Astrocyte (in vitro differentiated cells and primary cell): ENCODE measurements at regions not wholly inside any gene's neighbourhood (a gene's known extent, or its start where the extent isn't known, plus 50 kb on each side); places are given as distances from the start of the nearest gene placed in this dataset.

Experiments
- DNase-seq: peaks from one replicate; pipeline ENCODE4 v3.0.0-alpha.2; 2010; ENCODE audit warnings: low read depth
- FAIRE-seq: peaks from 2 replicates; lab custom pipeline; 2011; peaks lifted over from hg19 to GRCh38; lab: Jason Lieb, UNC
- H2AFZ ChIP-seq: 2 replicates; pipeline ENCODE4 v1.6.0; 2012; ENCODE audit warnings: low read depth, low read length, inconsistent platforms
- H3K27ac ChIP-seq: 2 replicates; pipeline ENCODE4 v1.5.1; 2011; ENCODE audit warnings: low read depth, low read length, inconsistent platforms
- H3K27me3 ChIP-seq: 2 replicates; pipeline ENCODE4 v1.6.0; 2011; ENCODE audit warnings: low read length, inconsistent platforms; ENCODE audit not compliant: insufficient read depth
- H3K36me3 ChIP-seq: 2 replicates; pipeline ENCODE4 v1.5.1; 2011; ENCODE audit warnings: low read length, inconsistent platforms; ENCODE audit not compliant: insufficient read depth
- H3K4me1 ChIP-seq: 2 replicates; pipeline ENCODE4 v1.5.1; 2011; ENCODE audit warnings: low read length, inconsistent platforms; ENCODE audit not compliant: insufficient read depth
- H3K4me2 ChIP-seq: 2 replicates; pipeline ENCODE4 v1.6.0; 2012; ENCODE audit warnings: low read length, inconsistent platforms
- H3K4me3 ChIP-seq: 2 replicates; pipeline ENCODE4 v1.5.1; 2011; ENCODE audit warnings: low read depth, mild to moderate bottlenecking, low read length, inconsistent platforms; ENCODE audit not compliant: insufficient read depth
- H3K79me2 ChIP-seq: 2 replicates; pipeline ENCODE4 v1.6.0; 2012; ENCODE audit warnings: mild to moderate bottlenecking, low read length, inconsistent platforms; ENCODE audit not compliant: insufficient read depth
- H3K9ac ChIP-seq: 2 replicates; pipeline ENCODE4 v1.6.0; 2012; ENCODE audit warnings: mild to moderate bottlenecking, low read length, inconsistent platforms
- H3K9me3 ChIP-seq: 2 replicates; pipeline ENCODE4 v1.5.1; 2012; ENCODE audit warnings: low read depth, mild to moderate bottlenecking, low read length, inconsistent platforms; ENCODE audit not compliant: insufficient read depth
- H4K20me1 ChIP-seq: 2 replicates; pipeline ENCODE4 v1.6.0; 2012; ENCODE audit warnings: low read length, inconsistent platforms; ENCODE audit not compliant: insufficient read depth
- H3K27ac Mint-ChIP-seq: one replicate; pipeline ENCODE4 v1.8.0; 2021; ENCODE audit warnings: mild to moderate bottlenecking, mixed read lengths; ENCODE audit not compliant: unreplicated experiment
- H3K27me3 Mint-ChIP-seq: one replicate; pipeline ENCODE4 v1.8.0; 2021; ENCODE audit warnings: low read depth, mixed read lengths; ENCODE audit not compliant: unreplicated experiment
- H3K36me3 Mint-ChIP-seq: one replicate; pipeline ENCODE4 v1.8.0; 2021; ENCODE audit warnings: low read depth, mixed read lengths; ENCODE audit not compliant: unreplicated experiment
- H3K4me1 Mint-ChIP-seq: one replicate; pipeline ENCODE4 v1.8.0; 2021; ENCODE audit warnings: low read depth, mixed read lengths; ENCODE audit not compliant: unreplicated experiment
- H3K4me3 Mint-ChIP-seq: one replicate; pipeline ENCODE4 v1.8.0; 2021; ENCODE audit warnings: mild to moderate bottlenecking, moderate library complexity, mixed read lengths; ENCODE audit not compliant: unreplicated experiment
- H3K9me3 Mint-ChIP-seq: one replicate; pipeline ENCODE4 v1.8.0; 2021; ENCODE audit warnings: mild to moderate bottlenecking, mixed read lengths; ENCODE audit not compliant: unreplicated experiment
- EZH2 ChIP-seq: IDR thresholded peaks from 2 replicates; pipeline ENCODE4 v1.6.1; 2012; ENCODE audit warnings: mild to moderate bottlenecking, low read length, inconsistent platforms; ENCODE audit not compliant: insufficient read depth
- TF ChIP-seq, protein P1 (sequence below): IDR thresholded peaks from 2 replicates; pipeline ENCODE4 v1.5.1; 2011; ENCODE audit warnings: low read depth, mild to moderate bottlenecking, inconsistent platforms, low read length, moderate library complexity; ENCODE audit not compliant: insufficient read depth

DNA sequence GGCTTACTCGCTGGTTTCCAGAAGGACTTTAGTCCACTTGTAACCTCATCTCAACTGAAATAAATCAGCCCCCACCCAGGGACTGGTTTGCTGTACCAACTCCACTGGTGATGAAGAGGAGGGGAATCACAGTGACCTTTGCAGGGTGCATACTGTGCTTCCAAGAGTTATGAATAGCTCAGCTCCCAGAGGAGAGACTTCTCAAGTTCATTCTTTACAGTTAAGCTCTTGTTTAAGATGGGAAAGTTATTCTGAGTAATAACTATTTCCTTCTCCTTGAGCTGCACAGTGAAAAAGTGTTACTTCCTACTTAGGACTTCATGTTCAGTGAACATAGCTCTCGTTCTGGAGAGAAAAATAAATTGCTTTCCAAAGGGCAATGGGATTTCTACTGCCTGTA lies 166.5 kb upstream of the ECI2 start:
- Mint-ChIP-seq H3K27me3 (peaks cover 3% of the 10 kb centered on the region), H3K9me3 (no peaks in the 10 kb centered on the region), H3K4me3 (no peak overlapping the region), H3K27ac (no peak overlapping the region), H3K36me3 (no peaks in the 10 kb centered on the region), H3K4me1 (peaks cover 2% of the 10 kb centered on the region)
- TF ChIP-seq, protein P1, sequence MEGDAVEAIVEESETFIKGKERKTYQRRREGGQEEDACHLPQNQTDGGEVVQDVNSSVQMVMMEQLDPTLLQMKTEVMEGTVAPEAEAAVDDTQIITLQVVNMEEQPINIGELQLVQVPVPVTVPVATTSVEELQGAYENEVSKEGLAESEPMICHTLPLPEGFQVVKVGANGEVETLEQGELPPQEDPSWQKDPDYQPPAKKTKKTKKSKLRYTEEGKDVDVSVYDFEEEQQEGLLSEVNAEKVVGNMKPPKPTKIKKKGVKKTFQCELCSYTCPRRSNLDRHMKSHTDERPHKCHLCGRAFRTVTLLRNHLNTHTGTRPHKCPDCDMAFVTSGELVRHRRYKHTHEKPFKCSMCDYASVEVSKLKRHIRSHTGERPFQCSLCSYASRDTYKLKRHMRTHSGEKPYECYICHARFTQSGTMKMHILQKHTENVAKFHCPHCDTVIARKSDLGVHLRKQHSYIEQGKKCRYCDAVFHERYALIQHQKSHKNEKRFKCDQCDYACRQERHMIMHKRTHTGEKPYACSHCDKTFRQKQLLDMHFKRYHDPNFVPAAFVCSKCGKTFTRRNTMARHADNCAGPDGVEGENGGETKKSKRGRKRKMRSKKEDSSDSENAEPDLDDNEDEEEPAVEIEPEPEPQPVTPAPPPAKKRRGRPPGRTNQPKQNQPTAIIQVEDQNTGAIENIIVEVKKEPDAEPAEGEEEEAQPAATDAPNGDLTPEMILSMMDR = no peak
- TF ChIP-seq EZH2 = no peak
- no peaks in the 10 kb centered on the region for H3K36me3 ChIP-seq
- DNase-seq (no peak), FAIRE-seq (no peak)
- H3K4me1 ChIP-seq = no peaks in the 10 kb centered on the region
- no peak overlapping the region for H3K4me3 ChIP-seq
- no peak overlapping the region for H3K9ac ChIP-seq
- H2AFZ ChIP-seq = no peak overlapping the region
- H3K27me3 ChIP-seq = no peaks in the 10 kb centered on the region
- no peak overlapping the region for H3K4me2 ChIP-seq
- H3K27ac ChIP-seq = no peak overlapping the region
- no peaks in the 10 kb centered on the region for H4K20me1 ChIP-seq
- H3K79me2 ChIP-seq = no peaks in the 10 kb centered on the region
- no peaks in the 10 kb centered on the region for H3K9me3 ChIP-seq

DNA sequence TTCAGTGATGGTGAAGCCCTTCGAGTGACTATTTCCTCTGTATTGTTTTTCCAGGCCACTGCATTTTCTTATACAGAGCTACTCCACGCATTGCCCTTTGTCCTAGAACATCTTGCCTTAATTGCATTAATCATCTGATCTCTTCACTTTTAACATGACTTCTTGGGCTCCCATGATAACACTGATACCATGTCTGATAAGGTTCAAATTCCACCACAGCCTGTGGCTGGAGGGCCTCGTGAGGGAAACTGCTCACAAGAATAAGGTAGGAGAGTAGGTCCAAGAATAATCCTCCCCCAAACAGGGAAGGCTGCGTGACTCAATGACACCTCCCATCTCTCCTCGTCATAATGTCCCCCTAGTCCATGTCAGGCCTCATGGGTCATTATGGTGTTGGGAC lies 165.5 kb upstream of the ECI2 start:
- no peaks in the 10 kb centered on the region for H3K36me3 Mint-ChIP-seq
- no peak overlapping the region for H3K27ac Mint-ChIP-seq
- peaks cover 2% of the 10 kb centered on the region for H3K4me1 Mint-ChIP-seq
- H3K27me3 Mint-ChIP-seq = peaks cover 3% of the 10 kb centered on the region
- no peak overlapping the region for H3K9ac ChIP-seq
- no peaks in the 10 kb centered on the region for H3K79me2 ChIP-seq
- no peak overlapping the region for H2AFZ ChIP-seq
- no peaks in the 10 kb centered on the region for H3K36me3 ChIP-seq
- H3K27me3 ChIP-seq = no peaks in the 10 kb centered on the region
- no peaks in the 10 kb centered on the region for H4K20me1 ChIP-seq
- H3K27ac ChIP-seq = no peak overlapping the region
- no peak overlapping the region for H3K4me3 ChIP-seq
- H3K4me1 ChIP-seq = no peaks in the 10 kb centered on the region
- DNase-seq = no peak
- H3K9me3 ChIP-seq = no peaks in the 10 kb centered on the region
- no peaks in the 10 kb centered on the region for H3K9me3 Mint-ChIP-seq
- FAIRE-seq = no peak
- TF ChIP-seq, protein P1 = no peak
- no peak for TF ChIP-seq EZH2
- H3K4me2 ChIP-seq = no peak overlapping the region
- H3K4me3 Mint-ChIP-seq = no peak overlapping the region

- no peak overlapping the region for H3K4me3 ChIP-seq
- TF ChIP-seq, protein P1 = no peak
- no peak for TF ChIP-seq EZH2
- Mint-ChIP-seq H3K27me3 (no peaks in the 10 kb centered on the region), H3K9me3 (no peaks in the 10 kb centered on the region), H3K4me1 (peaks cover 2% of the 10 kb centered on the region), H3K27ac (no peak overlapping the region), H3K36me3 (no peaks in the 10 kb centered on the region), H3K4me3 (no peak overlapping the region)
- no peak overlapping the region for H3K9ac ChIP-seq
- H2AFZ ChIP-seq = no peak overlapping the region
- no peaks in the 10 kb centered on the region for H3K4me1 ChIP-seq
- DNase-seq (no peak), FAIRE-seq (no peak)
- H3K79me2 ChIP-seq = no peaks in the 10 kb centered on the region
- H3K36me3 ChIP-seq = no peaks in the 10 kb centered on the region
- no peaks in the 10 kb centered on the region for H3K27me3 ChIP-seq
- H3K4me2 ChIP-seq = no peak overlapping the region
- no peaks in the 10 kb centered on the region for H4K20me1 ChIP-seq
- H3K9me3 ChIP-seq = no peaks in the 10 kb centered on the region
- H3K27ac ChIP-seq = no peak overlapping the region
Measured at GRCh38 chr6:4299476-4299875, 164.1 kb upstream of the ECI2 start.
